ENCODE measurements at regions not wholly inside any gene's neighbourhood (a gene's known extent, or its start where the extent isn't known, plus 50 kb on each side); places are given as distances from the start of the nearest gene placed in this dataset.

- Histone ChIP-seq H3K27ac (no peak overlapping the region), H3K4me3 (no peak overlapping the region), H3K36me3 (no peaks in the 10 kb centered on the region), H3K4me1 (no peaks in the 10 kb centered on the region), H3K9me3 (no peaks in the 10 kb centered on the region), H3K27me3 (no peaks in the 10 kb centered on the region)
- TF ChIP-seq POLR2A (IDR thresholded peaks at IDR 0.05): no peak
- TF ChIP-seq CTCF (IDR thresholded peaks at IDR 0.05): no peak
- no peak for TF ChIP-seq EP300 (IDR thresholded peaks at IDR 0.05)
- no peak for TF ChIP-seq POLR2AphosphoS5 (IDR thresholded peaks at IDR 0.05)
- 73 to 76% methylated on average over 3 of the region's 3 CpGs for WGBS, 2 donors
- ATAC-seq (ENCODE audit: low FRiP score in 2 of 2) (no peak), DNase-seq (no peak)
These were observed 240.8 kb downstream of the ZEB2 start for GRCh38 chr2:144279165-144279564.

- TF ChIP-seq EP300 (IDR thresholded peaks at IDR 0.05): no peak
- TF ChIP-seq POLR2A (IDR thresholded peaks at IDR 0.05): no peak
- no peak for TF ChIP-seq POLR2AphosphoS5 (IDR thresholded peaks at IDR 0.05)
- no peak for TF ChIP-seq CTCF (IDR thresholded peaks at IDR 0.05)
- Histone ChIP-seq H3K36me3 (no peaks in the 10 kb centered on the region), H3K27me3 (no peaks in the 10 kb centered on the region), H3K9me3 (no peaks in the 10 kb centered on the region), H3K4me3 (no peak overlapping the region), H3K4me1 (no peaks in the 10 kb centered on the region), H3K27ac (no peak overlapping the region)
- DNase-seq (no peak), ATAC-seq (ENCODE audit: low FRiP score in 2 of 2) (no peak)
- 95 to 98% methylated on average over 2 of the region's 2 CpGs for WGBS, 2 donors
These were observed 242.1 kb downstream of the ZEB2 start for GRCh38 chr2:144277622-144278354.

- H3K27me3 ChIP-seq: no peaks in the 10 kb centered on the region
- TF ChIP-seq EP300 (IDR thresholded peaks at IDR 0.05): no peak
- no peak for TF ChIP-seq POLR2AphosphoS5 (IDR thresholded peaks at IDR 0.05)
- no peak for TF ChIP-seq POLR2A (IDR thresholded peaks at IDR 0.05)
- no peak for TF ChIP-seq CTCF (IDR thresholded peaks at IDR 0.05)
- no peak for ATAC-seq (ENCODE audit: low FRiP score in 2 of 2)
These were observed 244.6 kb downstream of the ZEB2 start for GRCh38 chr2:144275340-144275739.

GRCh38 chr2:144274131-144274530 is 245.8 kb downstream of the ZEB2 start:
- no peak for ATAC-seq (ENCODE audit: low FRiP score in 2 of 2)
- Histone ChIP-seq H3K4me1 (peaks cover 0 to 10% (median 5%) of the 10 kb centered on the region in 4 donors), H3K36me3 (no peaks in the 10 kb centered on the region), H3K9me3 (no peaks in the 10 kb centered on the region), H3K4me3 (no peak overlapping the region), H3K27me3 (no peaks in the 10 kb centered on the region), H3K27ac (no peak overlapping the region)
- 45 to 50% methylated on average over 2 of the region's 2 CpGs for WGBS, 2 donors
- no peak for DNase-seq
- no peak for TF ChIP-seq POLR2AphosphoS5 (IDR thresholded peaks at IDR 0.05)
- no peak for TF ChIP-seq POLR2A (IDR thresholded peaks at IDR 0.05)
- TF ChIP-seq EP300 (IDR thresholded peaks at IDR 0.05): no peak
- no peak for TF ChIP-seq CTCF (IDR thresholded peaks at IDR 0.05)

More at GRCh38 chr2:144275340-144275739, 244.6 kb downstream of the ZEB2 start:
- H3K27ac ChIP-seq: no peak overlapping the region
- no peaks in the 10 kb centered on the region for H3K36me3 ChIP-seq
- no peak for DNase-seq
- H3K4me3 ChIP-seq: no peak overlapping the region
- H3K4me1 ChIP-seq: peaks cover 0 to 9% (median 5%) of the 10 kb centered on the region in 4 donors
- no peaks in the 10 kb centered on the region for H3K9me3 ChIP-seq

- ATAC-seq (ENCODE audit: low FRiP score in 2 of 2) (no peak), DNase-seq (no peak)
- H3K36me3 ChIP-seq: no peaks in the 10 kb centered on the region
- H3K4me3 ChIP-seq: no peak overlapping the region
- H3K27me3 ChIP-seq: no peaks in the 10 kb centered on the region
- H3K27ac ChIP-seq: no peak overlapping the region
- H3K4me1 ChIP-seq: peaks cover 0 to 10% (median 5%) of the 10 kb centered on the region in 4 donors
- TF ChIP-seq POLR2A (IDR thresholded peaks at IDR 0.05) (no peak), EP300 (IDR thresholded peaks at IDR 0.05) (no peak), CTCF (IDR thresholded peaks at IDR 0.05) (no peak), POLR2AphosphoS5 (IDR thresholded peaks at IDR 0.05) (no peak)
- H3K9me3 ChIP-seq: no peaks in the 10 kb centered on the region
- 61 to 82% methylated on average over 1 of the region's 1 CpG for WGBS, 2 donors
These were observed 249.0 kb downstream of the ZEB2 start for GRCh38 chr2:144270951-144271350.

Data from upper lobe of left lung (tissue), 6 donors.